GM23338 (cell line): ENCODE measurements at regions not wholly inside any gene's neighbourhood (a gene's known extent, or its start where the extent isn't known, plus 50 kb on each side); places are given as distances from the start of the nearest gene placed in this dataset.

Experiments
- ATAC-seq: fragments of 200-7000 bp; cut with Tn5 transposase; 3 replicates; pipeline ENCODE4 v1.9.1; 2020
- DNase-seq: peaks from one replicate; pipeline ENCODE4 v3.0.0-alpha.2; 2015; ENCODE audit warnings: low spot score
- H2AFZ ChIP-seq: fragments of 200-600 bp; sonication (generic); 2 replicates; pipeline ENCODE4 v1.8.0; 2016; ENCODE audit warnings: antibody characterized with exemption, mild to moderate bottlenecking, moderate library complexity
- H3F3A ChIP-seq: fragments of 200-600 bp; sonication (generic); replicated peaks from 2 replicates; pipeline ENCODE4 v1.8.0; 2017; ENCODE audit warnings: antibody characterized with exemption, mixed run types, low read depth
- H3K27ac ChIP-seq: fragments of 200-600 bp; sonication (generic); 2 replicates; pipeline ENCODE4 v1.6.1; 2016; ENCODE audit warnings: low read depth
- H3K27me3 ChIP-seq: fragments of 200-600 bp; sonication (generic); 2 replicates; pipeline ENCODE4 v1.8.0; 2016; ENCODE audit warnings: mild to moderate bottlenecking, mixed run types, moderate library complexity; ENCODE audit not compliant: insufficient read depth
- H3K36me3 ChIP-seq: fragments of 200-600 bp; sonication (generic); 2 replicates; pipeline ENCODE4 v1.8.0; 2016; ENCODE audit warnings: mild to moderate bottlenecking; ENCODE audit not compliant: insufficient read depth
- H3K4me1 ChIP-seq: fragments of 200-600 bp; sonication (generic); 2 replicates; pipeline ENCODE4 v1.8.0; 2016; ENCODE audit warnings: mild to moderate bottlenecking, moderate library complexity; ENCODE audit not compliant: insufficient read depth
- H3K4me2 ChIP-seq: fragments of 200-600 bp; sonication (generic); 2 replicates; pipeline ENCODE4 v1.7.1; 2017; ENCODE audit warnings: mixed run types
- H3K4me3 ChIP-seq: fragments of 200-600 bp; sonication (generic); 2 replicates; pipeline ENCODE4 v1.6.1; 2016; ENCODE audit warnings: mixed run types
- H3K79me2 ChIP-seq: fragments of 200-600 bp; sonication (generic); replicated peaks from 2 replicates; pipeline ENCODE4 v1.8.0; 2017; ENCODE audit warnings: mild to moderate bottlenecking; ENCODE audit not compliant: insufficient read depth
- H3K9me2 ChIP-seq: fragments of 200-600 bp; sonication (generic); 2 replicates; pipeline ENCODE4 v1.8.0; 2017; ENCODE audit not compliant: insufficient read depth
- H4K20me1 ChIP-seq: fragments of 200-600 bp; sonication (generic); replicated peaks from 2 replicates; pipeline ENCODE4 v1.8.0; 2017; ENCODE audit warnings: mild to moderate bottlenecking; ENCODE audit not compliant: insufficient read depth
- H3K27ac Mint-ChIP-seq: 2 replicates; pipeline ENCODE4 v1.8.0; 2020; ENCODE audit warnings: inconsistent platforms, mild to moderate bottlenecking, moderate library complexity, mixed read lengths
- H3K27me3 Mint-ChIP-seq: 3 replicates; pipeline ENCODE4 v1.8.0; 2022; ENCODE audit warnings: low read depth, mild to moderate bottlenecking, moderate library complexity, mixed read lengths, inconsistent platforms; ENCODE audit not compliant: insufficient read depth, poor library complexity
- H3K36me3 Mint-ChIP-seq: 3 replicates; pipeline ENCODE4 v1.8.0; 2021; ENCODE audit warnings: low read depth, mild to moderate bottlenecking, inconsistent platforms, moderate library complexity, mixed read lengths
- H3K4me1 Mint-ChIP-seq: 3 replicates; pipeline ENCODE4 v1.8.0; 2020; ENCODE audit warnings: mild to moderate bottlenecking, inconsistent platforms, mixed read lengths
- H3K4me3 Mint-ChIP-seq: 3 replicates; pipeline ENCODE4 v1.8.0; 2021; ENCODE audit warnings: moderate library complexity, mild to moderate bottlenecking, inconsistent platforms, mixed read lengths
- H3K9me3 Mint-ChIP-seq: 3 replicates; pipeline ENCODE4 v1.8.0; 2020; ENCODE audit warnings: moderate library complexity, mild to moderate bottlenecking, inconsistent platforms, mixed read lengths
- CREB1 ChIP-seq: fragments of 250-450 bp; sonication (Bioruptor Pico); IDR thresholded peaks from 2 replicates; pipeline ENCODE4 v1.5.0; 2020; ENCODE audit warnings: low read depth, mild to moderate bottlenecking, moderate library complexity
- EZH2 ChIP-seq: fragments of 200-600 bp; sonication (generic); IDR thresholded peaks from one replicate; pipeline ENCODE4 v1.8.0; 2017; ENCODE audit warnings: antibody characterized with exemption, mild to moderate bottlenecking, low read depth; ENCODE audit not compliant: unreplicated experiment
- JUNB ChIP-seq: IDR thresholded peaks from one replicate; pipeline ENCODE4 v1.6.1; 2016; ENCODE audit warnings: antibody characterized with exemption; ENCODE audit not compliant: unreplicated experiment
- NANOG ChIP-seq: IDR thresholded peaks from 2 replicates; pipeline ENCODE4 v1.6.1; 2016; ENCODE audit warnings: antibody characterized with exemption, borderline replicate concordance
- POLR2AphosphoS5 ChIP-seq: IDR thresholded peaks from 2 replicates; pipeline ENCODE4 v1.6.1; 2016; ENCODE audit warnings: antibody characterized with exemption, low read depth
- STAT1 ChIP-seq: IDR thresholded peaks from one replicate; pipeline ENCODE4 v1.6.1; 2016; ENCODE audit warnings: antibody characterized with exemption; ENCODE audit not compliant: unreplicated experiment
- ZNF114 ChIP-seq: fragments of 250-450 bp; sonication (Bioruptor Pico); IDR thresholded peaks from 2 replicates; pipeline ENCODE4 v1.5.0; 2020; ENCODE audit warnings: mild to moderate bottlenecking, moderate library complexity
- ZNF331 ChIP-seq: fragments of 250-450 bp; sonication (Bioruptor Pico); IDR thresholded peaks from 2 replicates; pipeline ENCODE4 v1.5.0; 2020; ENCODE audit warnings: low read depth, mild to moderate bottlenecking, moderate library complexity
- TF ChIP-seq, protein P1 (sequence below), 2 experiments: fragments of 200-600 bp in 1 of 2; sonication (generic) in 1 of 2; conservative IDR thresholded peaks; 2 replicates each; pipeline versions ENCODE4 v1.5.1 to v1.6.1; 2016 to 2017; ENCODE audit warnings: antibody characterized with exemption in 2 of 2, low read depth in 2 of 2, mild to moderate bottlenecking in 2 of 2, moderate library complexity in 1 of 2
- TF ChIP-seq, protein P2 (sequence below): IDR thresholded peaks from 2 replicates; pipeline ENCODE4 v1.6.1; 2016; ENCODE audit warnings: antibody characterized with exemption
- TF ChIP-seq, protein P3 (sequence below): IDR thresholded peaks from one replicate; pipeline ENCODE4 v1.6.1; 2018; ENCODE audit warnings: antibody characterized with exemption; ENCODE audit not compliant: unreplicated experiment

DNA sequence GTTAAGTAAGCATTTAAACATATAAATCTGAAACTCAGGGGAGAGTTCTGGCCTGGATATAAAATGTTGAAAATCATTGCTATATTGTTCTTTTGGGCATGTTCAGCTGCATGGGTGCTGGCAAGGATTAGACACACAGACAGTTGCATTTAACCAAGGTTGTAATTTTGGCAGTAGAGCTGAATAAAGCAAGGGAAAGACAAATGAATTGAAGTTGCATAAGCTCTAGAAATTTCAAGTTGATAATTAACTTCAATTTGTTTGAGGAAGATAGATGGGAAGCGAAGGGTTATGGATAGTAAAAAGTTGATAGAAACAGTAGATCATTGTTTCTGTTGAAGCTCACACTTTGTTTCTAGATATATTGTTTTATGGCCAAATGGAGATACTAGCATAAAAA, 97.2 kb upstream of the KCNJ18 start:
- Histone ChIP-seq H4K20me1 (no peaks in the 10 kb centered on the region), H3K79me2 (no peaks in the 10 kb centered on the region), H3K27me3 (no peaks in the 10 kb centered on the region), H2AFZ (no peak overlapping the region), H3K9me2 (no peaks in the 10 kb centered on the region), H3K36me3 (no peaks in the 10 kb centered on the region), H3K4me2 (no peak overlapping the region), H3K4me1 (no peaks in the 10 kb centered on the region), H3K27ac (no peak overlapping the region), H3K4me3 (no peak overlapping the region), H3F3A (no peaks in the 10 kb centered on the region)
- TF ChIP-seq STAT1 (no peak), ZNF331 (CRISPR knock-in tag) (no peak), ZNF114 (CRISPR knock-in tag) (no peak), JUNB (no peak)
- H3K9me3 Mint-ChIP-seq = peaks cover 85% of the 10 kb centered on the region
- peaks cover 5% of the 10 kb centered on the region for H3K27me3 Mint-ChIP-seq
- ATAC-seq (no peak), DNase-seq (no peak)
- H3K4me3 Mint-ChIP-seq = no peak overlapping the region
- no peak overlapping the region for H3K27ac Mint-ChIP-seq
- H3K4me1 Mint-ChIP-seq = no peaks in the 10 kb centered on the region
- peaks cover 24% of the 10 kb centered on the region for H3K36me3 Mint-ChIP-seq

DNA sequence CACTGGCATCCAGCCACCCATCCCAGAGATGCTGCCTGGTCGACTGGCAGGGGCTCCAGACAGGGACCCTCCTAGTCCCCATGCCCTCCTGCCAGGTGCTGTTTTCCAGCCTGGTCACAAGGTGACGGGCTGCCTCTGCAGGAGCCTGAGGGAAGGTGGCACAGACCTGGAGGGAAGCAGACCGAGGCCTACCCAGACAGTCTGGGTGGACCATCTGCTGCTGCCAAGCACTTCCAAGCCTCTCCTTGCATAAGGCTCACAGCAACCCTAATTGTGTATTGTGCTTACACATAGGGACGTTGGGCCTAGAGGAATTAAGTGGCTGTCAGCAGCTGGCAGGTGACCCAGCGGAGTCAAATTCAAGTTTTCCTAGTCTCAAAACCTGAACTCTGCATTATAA, 90.1 kb upstream of the KCNJ18 start:
- H3K4me3 ChIP-seq = no peak overlapping the region
- no peaks in the 10 kb centered on the region for H3K36me3 ChIP-seq
- no peak overlapping the region for H3K27ac ChIP-seq
- H3K27me3 ChIP-seq = no peaks in the 10 kb centered on the region
- ATAC-seq (no peak), DNase-seq (no peak)
- H3K4me1 Mint-ChIP-seq = no peaks in the 10 kb centered on the region
- H3K4me3 Mint-ChIP-seq = no peak overlapping the region
- no peak overlapping the region for H2AFZ ChIP-seq
- H3K9me2 ChIP-seq = no peaks in the 10 kb centered on the region
- H3K4me1 ChIP-seq = no peaks in the 10 kb centered on the region
- peaks cover 2% of the 10 kb centered on the region for H3K27me3 Mint-ChIP-seq
- peaks cover 78% of the 10 kb centered on the region for H3K9me3 Mint-ChIP-seq
- H3K4me2 ChIP-seq = no peak overlapping the region
- H3K79me2 ChIP-seq = no peaks in the 10 kb centered on the region
- peaks cover 22% of the 10 kb centered on the region for H3K36me3 Mint-ChIP-seq
- H4K20me1 ChIP-seq = no peaks in the 10 kb centered on the region
- H3K27ac Mint-ChIP-seq = no peak overlapping the region
- no peaks in the 10 kb centered on the region for H3F3A ChIP-seq
- no peak for TF ChIP-seq STAT1
- no peak for TF ChIP-seq JUNB
- TF ChIP-seq, protein P1, sequence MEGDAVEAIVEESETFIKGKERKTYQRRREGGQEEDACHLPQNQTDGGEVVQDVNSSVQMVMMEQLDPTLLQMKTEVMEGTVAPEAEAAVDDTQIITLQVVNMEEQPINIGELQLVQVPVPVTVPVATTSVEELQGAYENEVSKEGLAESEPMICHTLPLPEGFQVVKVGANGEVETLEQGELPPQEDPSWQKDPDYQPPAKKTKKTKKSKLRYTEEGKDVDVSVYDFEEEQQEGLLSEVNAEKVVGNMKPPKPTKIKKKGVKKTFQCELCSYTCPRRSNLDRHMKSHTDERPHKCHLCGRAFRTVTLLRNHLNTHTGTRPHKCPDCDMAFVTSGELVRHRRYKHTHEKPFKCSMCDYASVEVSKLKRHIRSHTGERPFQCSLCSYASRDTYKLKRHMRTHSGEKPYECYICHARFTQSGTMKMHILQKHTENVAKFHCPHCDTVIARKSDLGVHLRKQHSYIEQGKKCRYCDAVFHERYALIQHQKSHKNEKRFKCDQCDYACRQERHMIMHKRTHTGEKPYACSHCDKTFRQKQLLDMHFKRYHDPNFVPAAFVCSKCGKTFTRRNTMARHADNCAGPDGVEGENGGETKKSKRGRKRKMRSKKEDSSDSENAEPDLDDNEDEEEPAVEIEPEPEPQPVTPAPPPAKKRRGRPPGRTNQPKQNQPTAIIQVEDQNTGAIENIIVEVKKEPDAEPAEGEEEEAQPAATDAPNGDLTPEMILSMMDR (conservative IDR thresholded peaks at IDR 0.05; ENCODE audit: low read depth in 2 of 2) = no peak
- TF ChIP-seq NANOG = no peak
- TF ChIP-seq POLR2AphosphoS5 = no peak
- no peak for TF ChIP-seq ZNF331 (CRISPR knock-in tag)
- TF ChIP-seq, protein P2, sequence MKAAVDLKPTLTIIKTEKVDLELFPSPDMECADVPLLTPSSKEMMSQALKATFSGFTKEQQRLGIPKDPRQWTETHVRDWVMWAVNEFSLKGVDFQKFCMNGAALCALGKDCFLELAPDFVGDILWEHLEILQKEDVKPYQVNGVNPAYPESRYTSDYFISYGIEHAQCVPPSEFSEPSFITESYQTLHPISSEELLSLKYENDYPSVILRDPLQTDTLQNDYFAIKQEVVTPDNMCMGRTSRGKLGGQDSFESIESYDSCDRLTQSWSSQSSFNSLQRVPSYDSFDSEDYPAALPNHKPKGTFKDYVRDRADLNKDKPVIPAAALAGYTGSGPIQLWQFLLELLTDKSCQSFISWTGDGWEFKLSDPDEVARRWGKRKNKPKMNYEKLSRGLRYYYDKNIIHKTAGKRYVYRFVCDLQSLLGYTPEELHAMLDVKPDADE = no peak
- TF ChIP-seq, protein P3, sequence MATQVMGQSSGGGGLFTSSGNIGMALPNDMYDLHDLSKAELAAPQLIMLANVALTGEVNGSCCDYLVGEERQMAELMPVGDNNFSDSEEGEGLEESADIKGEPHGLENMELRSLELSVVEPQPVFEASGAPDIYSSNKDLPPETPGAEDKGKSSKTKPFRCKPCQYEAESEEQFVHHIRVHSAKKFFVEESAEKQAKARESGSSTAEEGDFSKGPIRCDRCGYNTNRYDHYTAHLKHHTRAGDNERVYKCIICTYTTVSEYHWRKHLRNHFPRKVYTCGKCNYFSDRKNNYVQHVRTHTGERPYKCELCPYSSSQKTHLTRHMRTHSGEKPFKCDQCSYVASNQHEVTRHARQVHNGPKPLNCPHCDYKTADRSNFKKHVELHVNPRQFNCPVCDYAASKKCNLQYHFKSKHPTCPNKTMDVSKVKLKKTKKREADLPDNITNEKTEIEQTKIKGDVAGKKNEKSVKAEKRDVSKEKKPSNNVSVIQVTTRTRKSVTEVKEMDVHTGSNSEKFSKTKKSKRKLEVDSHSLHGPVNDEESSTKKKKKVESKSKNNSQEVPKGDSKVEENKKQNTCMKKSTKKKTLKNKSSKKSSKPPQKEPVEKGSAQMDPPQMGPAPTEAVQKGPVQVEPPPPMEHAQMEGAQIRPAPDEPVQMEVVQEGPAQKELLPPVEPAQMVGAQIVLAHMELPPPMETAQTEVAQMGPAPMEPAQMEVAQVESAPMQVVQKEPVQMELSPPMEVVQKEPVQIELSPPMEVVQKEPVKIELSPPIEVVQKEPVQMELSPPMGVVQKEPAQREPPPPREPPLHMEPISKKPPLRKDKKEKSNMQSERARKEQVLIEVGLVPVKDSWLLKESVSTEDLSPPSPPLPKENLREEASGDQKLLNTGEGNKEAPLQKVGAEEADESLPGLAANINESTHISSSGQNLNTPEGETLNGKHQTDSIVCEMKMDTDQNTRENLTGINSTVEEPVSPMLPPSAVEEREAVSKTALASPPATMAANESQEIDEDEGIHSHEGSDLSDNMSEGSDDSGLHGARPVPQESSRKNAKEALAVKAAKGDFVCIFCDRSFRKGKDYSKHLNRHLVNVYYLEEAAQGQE = no peak
- no peak for TF ChIP-seq EZH2
- no peak for TF ChIP-seq CREB1
- TF ChIP-seq ZNF114 (CRISPR knock-in tag) = no peak
